Liver (tissue), 8 donors: ENCODE measurements at regions not wholly inside any gene's neighbourhood (a gene's known extent, or its start where the extent isn't known, plus 50 kb on each side); places are given as distances from the start of the nearest gene placed in this dataset.

ENCODE experiments used
- DNase-seq: peaks from one replicate; pipeline ENCODE4 v3.0.0-alpha.2; 2017; ENCODE audit warnings: low spot score
- H3K27ac ChIP-seq, 2 donors: one replicate each; pipeline ENCODE4 v1.7.0; 2013; ENCODE audit warnings: inconsistent platforms in 2 of 2, low read length in 2 of 2, control low read depth in 1 of 2, low read depth in 1 of 2, mild to moderate bottlenecking in 1 of 2
- H3K27me3 ChIP-seq, 4 donors: one replicate each; pipeline versions ENCODE4 v1.6.1 to v1.7.0; 2013; ENCODE audit warnings: low read length in 3 of 4, inconsistent platforms in 1 of 4, mild to moderate bottlenecking in 1 of 4, moderate library complexity in 1 of 4; ENCODE audit not compliant: control insufficient read depth in 4 of 4, insufficient read depth in 4 of 4
- H3K36me3 ChIP-seq, 4 donors: one replicate each; pipeline versions ENCODE4 v1.6.1 to v1.7.0; 2013; ENCODE audit warnings: low read length in 3 of 4, mild to moderate bottlenecking in 3 of 4, low read depth in 1 of 4, moderate library complexity in 1 of 4; ENCODE audit not compliant: control insufficient read depth in 4 of 4, insufficient read depth in 3 of 4
- H3K4me1 ChIP-seq, 4 donors: one replicate each; pipeline versions ENCODE4 v1.6.1 to v1.7.0; 2013; ENCODE audit warnings: low read length in 3 of 4, mild to moderate bottlenecking in 3 of 4, moderate library complexity in 1 of 4; ENCODE audit not compliant: control insufficient read depth in 4 of 4, insufficient read depth in 4 of 4
- H3K4me3 ChIP-seq, 3 donors: one replicate each; pipeline versions ENCODE4 v1.6.1 to v1.7.0; 2013; ENCODE audit warnings: low read length in 3 of 3, control low read depth in 1 of 3, low read depth in 1 of 3, mild to moderate bottlenecking in 1 of 3
- H3K9ac ChIP-seq, 2 donors: one replicate each; pipeline ENCODE4 v1.7.0; 2013; ENCODE audit warnings: low read length in 2 of 2, mild to moderate bottlenecking in 2 of 2, moderate library complexity in 2 of 2, control low read depth in 1 of 2, low read depth in 1 of 2
- H3K9me3 ChIP-seq, 4 donors: one replicate each; pipeline versions ENCODE4 v1.6.1 to v1.7.0; 2013; ENCODE audit warnings: low read length in 3 of 4; ENCODE audit not compliant: control insufficient read depth in 4 of 4
- EGR1 ChIP-seq, 2 donors: IDR thresholded peaks; 2 replicates each; pipeline ENCODE4 v1.6.1; 2016 to 2018; ENCODE audit warnings: antibody characterized with exemption in 2 of 2, low read depth in 2 of 2
- FOXA1 ChIP-seq: IDR thresholded peaks from 2 replicates; pipeline ENCODE4 v1.6.1; 2016; ENCODE audit warnings: antibody characterized with exemption
- FOXA2 ChIP-seq: IDR thresholded peaks from 2 replicates; pipeline ENCODE4 v1.6.1; 2016; ENCODE audit warnings: antibody characterized with exemption
- GABPA ChIP-seq, 2 donors: IDR thresholded peaks in 1 of 2; conservative IDR thresholded peaks in 1 of 2; 2 replicates each; pipeline ENCODE4 v1.6.1; 2016; ENCODE audit warnings: antibody characterized with exemption in 2 of 2, mild to moderate bottlenecking in 1 of 2, moderate library complexity in 1 of 2
- HNF4A ChIP-seq, 2 donors: conservative IDR thresholded peaks; 2 replicates each; pipeline ENCODE4 v1.6.1; 2016; ENCODE audit warnings: antibody characterized with exemption in 2 of 2, mild to moderate bottlenecking in 2 of 2
- HNF4G ChIP-seq: IDR thresholded peaks from 2 replicates; pipeline ENCODE4 v1.6.1; 2016; ENCODE audit warnings: antibody characterized with exemption
- JUND ChIP-seq, 2 donors: IDR thresholded peaks; 2 replicates each; pipeline ENCODE4 v1.6.1; 2016; ENCODE audit warnings: antibody characterized with exemption in 2 of 2
- NR2F2 ChIP-seq: IDR thresholded peaks from 2 replicates; pipeline ENCODE4 v1.6.1; 2016; ENCODE audit warnings: antibody characterized with exemption
- RAD21 ChIP-seq, 2 donors: IDR thresholded peaks; 2 replicates each; pipeline ENCODE4 v1.6.1; 2016; ENCODE audit warnings: antibody characterized with exemption in 2 of 2, mild to moderate bottlenecking in 2 of 2
- RXRA ChIP-seq, 2 donors: IDR thresholded peaks; 2 replicates each; pipeline ENCODE4 v1.6.1; 2017 to 2018; ENCODE audit warnings: antibody characterized with exemption in 2 of 2, mild to moderate bottlenecking in 1 of 2
- SP1 ChIP-seq: IDR thresholded peaks from 2 replicates; pipeline ENCODE4 v1.6.1; 2018; ENCODE audit warnings: antibody characterized with exemption, mild to moderate bottlenecking
- TAF1 ChIP-seq: conservative IDR thresholded peaks from 2 replicates; pipeline ENCODE4 v1.6.1; 2016; ENCODE audit warnings: antibody characterized with exemption, mild to moderate bottlenecking
- YY1 ChIP-seq: IDR thresholded peaks from 2 replicates; pipeline ENCODE4 v1.6.1; 2016; ENCODE audit warnings: antibody characterized with exemption, mild to moderate bottlenecking
- WGBS: extraction: QIAGEN DNeasy Blood & Tissue Kit; methylation state at CpG from one replicate; pipeline ENCODE4 v1.1.7; 2013; 5-methylcytosine and 5-hydroxymethylcytosine counted together
- TF ChIP-seq, protein P1 (sequence below): IDR thresholded peaks from 2 replicates; pipeline ENCODE4 v1.6.1; 2016; ENCODE audit warnings: antibody characterized with exemption, mild to moderate bottlenecking
- TF ChIP-seq, protein P2 (sequence below): IDR thresholded peaks from 2 replicates; pipeline ENCODE4 v1.6.1; 2016; ENCODE audit warnings: antibody characterized with exemption
- TF ChIP-seq, protein P3 (sequence below): IDR thresholded peaks from 2 replicates; pipeline ENCODE4 v1.6.1; 2016; ENCODE audit warnings: antibody characterized with exemption
- TF ChIP-seq, protein P4 (sequence below): IDR thresholded peaks from 2 replicates; pipeline ENCODE4 v1.6.1; 2016; ENCODE audit warnings: antibody characterized with exemption
- TF ChIP-seq, protein P5 (sequence below): fragments of 150-350 bp; IDR thresholded peaks from 2 replicates; pipeline ENCODE4 v1.5.1; 2017; ENCODE audit warnings: improper control_type of control experiment, low read depth, low read length; ENCODE audit not compliant: missing input control
- donor health status: healthy.
- donor health status: healthy.
- donor health status: healthy.
- donor health status: healthy.
- donor health status: healthy.

DNA sequence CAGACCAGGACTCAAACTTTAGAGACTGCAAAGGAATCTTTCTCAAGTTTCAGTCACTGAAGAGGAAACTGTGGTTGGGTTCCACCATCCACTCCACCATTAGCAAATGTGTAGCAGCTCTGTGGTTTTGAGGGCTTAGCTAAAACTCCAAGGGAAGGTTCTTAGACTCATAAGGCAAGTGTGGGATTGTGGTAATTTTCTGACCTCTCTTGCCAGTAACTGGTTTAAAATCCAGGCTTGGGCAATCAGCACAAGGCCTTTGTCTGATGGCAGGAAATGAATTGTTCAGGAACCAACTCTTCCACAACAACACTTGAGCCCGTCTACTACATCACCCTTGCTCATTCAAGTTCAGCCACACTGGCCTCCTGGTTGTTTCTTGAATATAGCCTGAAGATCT, 68.6 kb upstream of the FBXL4 start:
- H3K27me3 ChIP-seq = no peaks in the 10 kb centered on the region
- no peak for DNase-seq
- H3K9ac ChIP-seq = no peak overlapping the region
- no peak for TF ChIP-seq JUND (IDR thresholded peaks at IDR 0.05)
- TF ChIP-seq, protein P1, sequence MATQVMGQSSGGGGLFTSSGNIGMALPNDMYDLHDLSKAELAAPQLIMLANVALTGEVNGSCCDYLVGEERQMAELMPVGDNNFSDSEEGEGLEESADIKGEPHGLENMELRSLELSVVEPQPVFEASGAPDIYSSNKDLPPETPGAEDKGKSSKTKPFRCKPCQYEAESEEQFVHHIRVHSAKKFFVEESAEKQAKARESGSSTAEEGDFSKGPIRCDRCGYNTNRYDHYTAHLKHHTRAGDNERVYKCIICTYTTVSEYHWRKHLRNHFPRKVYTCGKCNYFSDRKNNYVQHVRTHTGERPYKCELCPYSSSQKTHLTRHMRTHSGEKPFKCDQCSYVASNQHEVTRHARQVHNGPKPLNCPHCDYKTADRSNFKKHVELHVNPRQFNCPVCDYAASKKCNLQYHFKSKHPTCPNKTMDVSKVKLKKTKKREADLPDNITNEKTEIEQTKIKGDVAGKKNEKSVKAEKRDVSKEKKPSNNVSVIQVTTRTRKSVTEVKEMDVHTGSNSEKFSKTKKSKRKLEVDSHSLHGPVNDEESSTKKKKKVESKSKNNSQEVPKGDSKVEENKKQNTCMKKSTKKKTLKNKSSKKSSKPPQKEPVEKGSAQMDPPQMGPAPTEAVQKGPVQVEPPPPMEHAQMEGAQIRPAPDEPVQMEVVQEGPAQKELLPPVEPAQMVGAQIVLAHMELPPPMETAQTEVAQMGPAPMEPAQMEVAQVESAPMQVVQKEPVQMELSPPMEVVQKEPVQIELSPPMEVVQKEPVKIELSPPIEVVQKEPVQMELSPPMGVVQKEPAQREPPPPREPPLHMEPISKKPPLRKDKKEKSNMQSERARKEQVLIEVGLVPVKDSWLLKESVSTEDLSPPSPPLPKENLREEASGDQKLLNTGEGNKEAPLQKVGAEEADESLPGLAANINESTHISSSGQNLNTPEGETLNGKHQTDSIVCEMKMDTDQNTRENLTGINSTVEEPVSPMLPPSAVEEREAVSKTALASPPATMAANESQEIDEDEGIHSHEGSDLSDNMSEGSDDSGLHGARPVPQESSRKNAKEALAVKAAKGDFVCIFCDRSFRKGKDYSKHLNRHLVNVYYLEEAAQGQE = no peak
- no peak for TF ChIP-seq YY1
- TF ChIP-seq FOXA1 = no peak
- no peak for TF ChIP-seq HNF4A (conservative IDR thresholded peaks at IDR 0.05)
- no peak for TF ChIP-seq EGR1 (IDR thresholded peaks at IDR 0.05; ENCODE audit: low read depth in 2 of 2)
- no peak for TF ChIP-seq RAD21 (IDR thresholded peaks at IDR 0.05)
- TF ChIP-seq TAF1 = no peak
- TF ChIP-seq, protein P2, sequence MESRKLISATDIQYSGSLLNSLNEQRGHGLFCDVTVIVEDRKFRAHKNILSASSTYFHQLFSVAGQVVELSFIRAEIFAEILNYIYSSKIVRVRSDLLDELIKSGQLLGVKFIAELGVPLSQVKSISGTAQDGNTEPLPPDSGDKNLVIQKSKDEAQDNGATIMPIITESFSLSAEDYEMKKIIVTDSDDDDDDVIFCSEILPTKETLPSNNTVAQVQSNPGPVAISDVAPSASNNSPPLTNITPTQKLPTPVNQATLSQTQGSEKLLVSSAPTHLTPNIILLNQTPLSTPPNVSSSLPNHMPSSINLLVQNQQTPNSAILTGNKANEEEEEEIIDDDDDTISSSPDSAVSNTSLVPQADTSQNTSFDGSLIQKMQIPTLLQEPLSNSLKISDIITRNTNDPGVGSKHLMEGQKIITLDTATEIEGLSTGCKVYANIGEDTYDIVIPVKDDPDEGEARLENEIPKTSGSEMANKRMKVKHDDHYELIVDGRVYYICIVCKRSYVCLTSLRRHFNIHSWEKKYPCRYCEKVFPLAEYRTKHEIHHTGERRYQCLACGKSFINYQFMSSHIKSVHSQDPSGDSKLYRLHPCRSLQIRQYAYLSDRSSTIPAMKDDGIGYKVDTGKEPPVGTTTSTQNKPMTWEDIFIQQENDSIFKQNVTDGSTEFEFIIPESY = no peak
- no peak for TF ChIP-seq RXRA (IDR thresholded peaks at IDR 0.05)
- TF ChIP-seq, protein P3, sequence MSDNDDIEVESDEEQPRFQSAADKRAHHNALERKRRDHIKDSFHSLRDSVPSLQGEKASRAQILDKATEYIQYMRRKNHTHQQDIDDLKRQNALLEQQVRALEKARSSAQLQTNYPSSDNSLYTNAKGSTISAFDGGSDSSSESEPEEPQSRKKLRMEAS = no peak
- no peak for TF ChIP-seq FOXA2
- no peak for TF ChIP-seq SP1
- TF ChIP-seq HNF4G = no peak
- TF ChIP-seq, protein P4, sequence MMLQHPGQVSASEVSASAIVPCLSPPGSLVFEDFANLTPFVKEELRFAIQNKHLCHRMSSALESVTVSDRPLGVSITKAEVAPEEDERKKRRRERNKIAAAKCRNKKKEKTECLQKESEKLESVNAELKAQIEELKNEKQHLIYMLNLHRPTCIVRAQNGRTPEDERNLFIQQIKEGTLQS = no peak
- TF ChIP-seq GABPA (IDR thresholded peaks at IDR 0.05 in 1 of 2, conservative IDR thresholded peaks at IDR 0.05 in 1 of 2) = no peak
- TF ChIP-seq NR2F2 = no peak
- TF ChIP-seq, protein P5, sequence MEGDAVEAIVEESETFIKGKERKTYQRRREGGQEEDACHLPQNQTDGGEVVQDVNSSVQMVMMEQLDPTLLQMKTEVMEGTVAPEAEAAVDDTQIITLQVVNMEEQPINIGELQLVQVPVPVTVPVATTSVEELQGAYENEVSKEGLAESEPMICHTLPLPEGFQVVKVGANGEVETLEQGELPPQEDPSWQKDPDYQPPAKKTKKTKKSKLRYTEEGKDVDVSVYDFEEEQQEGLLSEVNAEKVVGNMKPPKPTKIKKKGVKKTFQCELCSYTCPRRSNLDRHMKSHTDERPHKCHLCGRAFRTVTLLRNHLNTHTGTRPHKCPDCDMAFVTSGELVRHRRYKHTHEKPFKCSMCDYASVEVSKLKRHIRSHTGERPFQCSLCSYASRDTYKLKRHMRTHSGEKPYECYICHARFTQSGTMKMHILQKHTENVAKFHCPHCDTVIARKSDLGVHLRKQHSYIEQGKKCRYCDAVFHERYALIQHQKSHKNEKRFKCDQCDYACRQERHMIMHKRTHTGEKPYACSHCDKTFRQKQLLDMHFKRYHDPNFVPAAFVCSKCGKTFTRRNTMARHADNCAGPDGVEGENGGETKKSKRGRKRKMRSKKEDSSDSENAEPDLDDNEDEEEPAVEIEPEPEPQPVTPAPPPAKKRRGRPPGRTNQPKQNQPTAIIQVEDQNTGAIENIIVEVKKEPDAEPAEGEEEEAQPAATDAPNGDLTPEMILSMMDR = no peak
- no peaks in the 10 kb centered on the region for H3K36me3 ChIP-seq
- no peak overlapping the region for H3K4me3 ChIP-seq
- H3K27ac ChIP-seq = no peak overlapping the region
- H3K4me1 ChIP-seq = no peaks in the 10 kb centered on the region
- WGBS = 78% methylated on average over 1 of the region's 1 CpG
- no peaks in the 10 kb centered on the region for H3K9me3 ChIP-seq
